Stimulated activated CD4-positive, alpha-beta T cell treated with anti-CD3 and anti-CD28 coated beads, TNF-alpha, amount 100 ng/mL, for 1 hour (primary cell): ENCODE measurements at regions not wholly inside any gene's neighbourhood (a gene's known extent, or its start where the extent isn't known, plus 50 kb on each side); places are given as distances from the start of the nearest gene placed in this dataset.

Experiments
- DNase-seq, 3 donors: peaks; one replicate each; pipeline ENCODE4 v3.0.0-alpha.2; 2020; ENCODE audit warnings: low read depth in 3 of 3, low spot score in 1 of 3

DNA sequence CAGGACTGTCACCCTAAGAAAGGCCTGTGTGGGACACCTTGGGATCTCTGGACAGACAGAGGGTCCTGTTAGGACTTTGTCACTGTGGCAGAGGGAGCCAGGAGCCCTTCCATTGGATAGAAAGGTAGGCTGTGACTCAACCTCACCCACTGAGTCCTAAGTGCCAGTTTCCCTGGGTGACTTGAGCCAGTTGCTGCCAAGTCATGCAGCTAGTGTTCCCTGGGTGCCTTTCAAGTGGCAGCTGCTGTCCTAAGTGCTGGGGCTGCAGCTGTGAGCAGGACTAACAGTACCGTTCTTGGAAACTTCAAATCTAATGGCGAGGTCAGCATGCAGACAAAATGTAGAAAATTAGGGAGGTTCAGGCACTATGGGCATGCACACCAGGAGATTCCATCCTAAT lies 393.7 kb downstream of the TMEM135 start:
- DNase-seq = no peak

GRCh38 chr11:87430821-87431220 lies 393.1 kb downstream of the TMEM135 start:
- DNase-seq = no peak

DNA sequence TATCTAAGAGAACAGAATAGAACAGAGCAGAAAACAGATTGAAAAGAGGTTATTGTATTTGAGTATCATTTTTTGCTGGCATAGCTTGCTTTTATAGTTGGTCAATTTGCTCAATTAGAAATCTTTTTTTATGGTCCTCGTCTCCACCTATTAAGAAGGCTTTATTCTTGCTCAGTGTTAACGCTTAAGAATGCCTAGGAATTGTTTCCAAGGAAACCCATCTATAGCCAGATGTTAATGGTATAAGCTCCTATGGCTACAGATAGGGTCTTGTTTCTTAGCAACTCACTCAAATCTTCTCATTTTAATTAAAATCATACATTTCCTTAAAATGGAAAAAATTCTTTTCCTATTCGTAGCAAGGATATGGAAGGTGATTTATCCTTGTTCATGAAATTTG lies 392.3 kb downstream of the TMEM135 start:
- DNase-seq = no peak

- no peak for DNase-seq
Measured at GRCh38 chr11:87428266-87428665, 390.5 kb downstream of the TMEM135 start.

DNA sequence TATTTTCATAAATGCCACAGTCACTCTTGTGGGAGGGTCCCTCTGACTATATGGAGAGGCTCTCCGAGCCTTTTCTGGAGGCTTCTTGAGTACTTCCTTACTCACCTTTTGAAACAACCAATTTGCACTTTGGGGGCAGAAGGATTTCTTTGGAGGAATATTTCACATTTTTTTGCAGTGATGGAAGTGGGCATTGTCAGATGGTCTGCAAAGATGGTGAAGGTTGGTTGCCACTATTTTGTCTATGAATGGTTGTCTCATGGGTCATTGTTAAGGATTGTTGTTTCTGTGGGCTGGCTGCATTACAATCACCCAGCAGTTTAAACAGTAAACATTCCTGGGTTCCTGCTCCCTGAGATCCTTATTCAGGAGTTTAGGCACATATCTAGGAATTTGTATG lies 388.2 kb downstream of the TMEM135 start:
- DNase-seq = no peak

- no peak for DNase-seq
Measured at GRCh38 chr11:87425391-87425790, 387.7 kb downstream of the TMEM135 start.

- no peak for DNase-seq
Measured at GRCh38 chr11:87423161-87423560, 385.4 kb downstream of the TMEM135 start.

- DNase-seq = no peak
Measured at GRCh38 chr11:87422566-87422965, 384.8 kb downstream of the TMEM135 start.

DNA sequence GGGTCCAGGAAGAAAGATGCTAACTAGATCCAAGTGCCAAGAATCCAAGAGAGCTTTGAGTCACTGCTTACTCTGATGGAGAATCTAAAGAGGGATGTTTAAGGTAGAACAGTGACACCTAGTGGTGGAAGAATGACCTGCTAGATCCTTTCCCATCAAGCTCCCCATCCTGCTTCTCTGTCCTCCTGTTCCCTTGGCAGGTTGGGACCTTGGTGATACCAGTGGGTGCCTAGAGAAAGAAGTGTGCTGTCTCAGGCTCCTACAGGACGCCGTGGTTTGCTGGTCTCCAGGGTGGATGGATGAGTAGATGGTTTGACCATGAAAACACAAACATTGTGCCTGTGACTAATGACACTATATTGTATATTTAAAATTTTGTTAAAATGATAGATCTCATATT lies 383.7 kb downstream of the TMEM135 start:
- no peak for DNase-seq

DNA sequence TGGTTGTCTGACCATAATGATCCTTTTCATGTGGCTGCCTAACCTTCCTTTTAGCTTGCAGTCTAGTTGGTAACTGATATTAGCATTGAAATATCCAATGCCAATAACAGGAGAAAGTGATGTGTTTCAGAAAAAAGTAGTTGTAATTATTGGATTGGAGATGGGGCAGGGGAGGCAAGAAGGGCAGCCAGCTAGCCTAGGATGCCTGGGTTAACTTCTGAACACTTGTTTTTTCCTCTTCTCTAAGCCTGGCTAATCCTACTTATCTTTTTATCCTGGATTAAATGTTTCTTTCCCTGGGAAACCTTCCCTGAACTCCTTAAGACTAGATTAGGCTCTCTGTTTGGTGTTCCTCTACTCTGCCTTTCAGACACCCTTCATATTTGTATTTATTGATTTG lies 380.2 kb downstream of the TMEM135 start:
- no peak for DNase-seq

- DNase-seq = no peak
Measured at GRCh38 chr11:87405843-87406242, 368.1 kb downstream of the TMEM135 start.

- DNase-seq = no peak
Measured at GRCh38 chr11:87405356-87405755, 367.6 kb downstream of the TMEM135 start.

DNA sequence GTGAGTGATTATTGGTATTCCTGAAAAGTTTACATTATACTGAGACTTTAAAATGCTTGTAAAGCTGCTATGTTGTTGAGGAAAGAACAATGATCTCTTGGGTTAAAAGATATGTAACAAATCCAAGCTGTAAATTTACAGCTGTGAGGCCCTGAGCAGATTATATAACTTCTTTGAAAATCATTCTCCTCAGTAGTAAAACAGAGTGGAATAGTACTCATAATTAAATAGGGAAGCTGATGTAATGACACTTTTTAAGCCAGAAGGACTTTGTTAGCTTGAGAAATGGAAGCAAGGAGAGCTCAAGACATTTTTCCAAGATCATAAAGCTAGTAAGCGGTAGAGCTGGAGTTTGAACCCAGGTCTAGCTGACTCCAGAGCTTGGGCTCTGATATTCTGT lies 363.9 kb downstream of the TMEM135 start:
- DNase-seq = no peak

DNA sequence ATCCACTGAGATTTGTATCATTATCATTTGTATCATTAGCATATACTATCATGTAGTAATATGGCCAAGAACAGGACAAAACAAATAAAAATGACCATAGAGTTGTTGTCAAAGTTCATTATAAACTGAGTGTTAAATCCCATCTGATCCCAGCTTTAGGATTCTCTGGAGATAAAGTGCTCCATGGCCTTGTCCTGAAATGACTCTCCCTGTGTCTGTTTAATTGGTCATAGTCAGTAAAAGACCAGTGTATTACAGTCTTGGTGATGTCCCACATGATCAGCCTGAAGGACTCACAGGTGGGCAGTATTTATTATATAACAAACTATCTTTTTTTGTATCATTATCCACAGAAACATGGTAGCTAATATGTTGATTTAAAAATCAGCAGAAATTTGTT lies 361.6 kb downstream of the TMEM135 start:
- DNase-seq = no peak

DNA sequence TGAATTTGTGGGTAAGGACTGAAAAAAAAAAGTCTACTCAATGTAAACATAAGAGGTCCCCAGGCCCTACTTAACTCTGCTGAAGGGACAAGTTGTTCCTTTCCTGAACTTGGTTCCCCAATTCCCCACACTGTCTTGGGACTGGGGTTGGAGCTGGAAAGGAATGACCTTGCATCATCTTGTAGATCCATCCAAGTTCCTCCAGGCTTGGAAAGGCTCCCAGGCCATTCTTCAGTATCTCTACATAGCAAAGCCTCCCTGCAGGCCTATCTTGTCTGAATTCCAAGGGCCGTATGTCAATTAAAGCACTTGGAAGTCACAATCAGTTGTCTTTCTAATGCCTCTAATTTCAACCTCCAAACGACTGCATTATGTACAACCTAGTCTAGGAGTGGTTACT lies 361.2 kb downstream of the TMEM135 start:
- no peak for DNase-seq

- DNase-seq = no peak
Measured at GRCh38 chr11:87397011-87397865, 359.5 kb downstream of the TMEM135 start.

DNA sequence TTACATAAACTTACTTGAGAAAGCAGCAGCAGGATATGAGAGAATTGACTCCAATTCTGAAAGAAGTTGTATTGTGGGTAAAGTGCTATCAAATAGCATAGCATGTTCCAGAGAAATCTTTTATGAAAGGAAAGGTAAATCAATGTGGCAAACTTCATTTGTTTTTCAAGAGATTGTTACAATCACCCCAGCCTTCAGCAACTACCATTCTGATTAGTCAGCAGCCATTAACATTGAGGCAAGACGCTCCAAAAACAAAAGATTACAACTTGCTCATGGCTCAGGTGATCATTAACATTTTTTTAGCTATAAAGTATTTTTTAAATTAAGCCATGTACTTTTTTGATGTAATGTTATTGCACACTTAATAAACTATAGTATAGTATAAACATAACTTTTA lies 357.2 kb downstream of the TMEM135 start:
- DNase-seq = no peak

- no peak for DNase-seq
Measured at GRCh38 chr11:87392665-87393064, 354.9 kb downstream of the TMEM135 start.

- no peak for DNase-seq
Measured at GRCh38 chr11:87391496-87391895, 353.8 kb downstream of the TMEM135 start.

DNA sequence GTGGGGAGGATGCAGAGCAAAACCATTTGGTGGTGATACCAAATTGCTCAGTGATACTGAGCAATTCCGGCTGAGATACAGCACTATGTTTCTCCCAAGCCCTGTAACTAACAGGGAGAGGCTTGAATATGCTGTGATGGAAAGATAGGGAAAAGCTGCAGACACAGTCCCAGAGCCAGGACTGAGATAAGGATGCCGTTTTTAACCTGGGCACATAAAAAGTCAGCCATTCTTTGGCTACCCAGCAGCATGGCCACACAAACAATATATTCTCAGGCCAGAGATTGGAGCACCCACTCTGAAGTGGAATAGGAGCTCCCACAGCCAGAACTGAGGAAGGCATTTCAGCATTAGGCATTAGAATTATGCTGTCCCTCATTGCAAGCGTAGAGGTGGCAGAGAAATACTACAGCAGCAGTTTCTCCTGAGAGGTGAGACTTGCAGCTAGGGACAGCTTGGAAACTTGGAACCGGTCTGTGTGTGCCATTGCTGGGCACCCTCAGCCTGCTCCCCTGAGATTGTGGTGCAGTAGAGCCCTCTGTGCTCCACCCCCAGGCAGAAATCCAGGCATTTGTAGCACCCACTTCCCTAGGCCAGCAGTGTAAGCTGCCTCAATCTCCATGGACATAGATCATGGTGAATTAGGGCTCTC lies 346.5 kb downstream of the TMEM135 start:
- DNase-seq = no peak

- no peak for DNase-seq
Measured at GRCh38 chr11:87374038-87374807, 336.5 kb downstream of the TMEM135 start.
